ENCODE measurements at regions not wholly inside any gene's neighbourhood (a gene's known extent, or its start where the extent isn't known, plus 50 kb on each side); places are given as distances from the start of the nearest gene placed in this dataset.

DNA sequence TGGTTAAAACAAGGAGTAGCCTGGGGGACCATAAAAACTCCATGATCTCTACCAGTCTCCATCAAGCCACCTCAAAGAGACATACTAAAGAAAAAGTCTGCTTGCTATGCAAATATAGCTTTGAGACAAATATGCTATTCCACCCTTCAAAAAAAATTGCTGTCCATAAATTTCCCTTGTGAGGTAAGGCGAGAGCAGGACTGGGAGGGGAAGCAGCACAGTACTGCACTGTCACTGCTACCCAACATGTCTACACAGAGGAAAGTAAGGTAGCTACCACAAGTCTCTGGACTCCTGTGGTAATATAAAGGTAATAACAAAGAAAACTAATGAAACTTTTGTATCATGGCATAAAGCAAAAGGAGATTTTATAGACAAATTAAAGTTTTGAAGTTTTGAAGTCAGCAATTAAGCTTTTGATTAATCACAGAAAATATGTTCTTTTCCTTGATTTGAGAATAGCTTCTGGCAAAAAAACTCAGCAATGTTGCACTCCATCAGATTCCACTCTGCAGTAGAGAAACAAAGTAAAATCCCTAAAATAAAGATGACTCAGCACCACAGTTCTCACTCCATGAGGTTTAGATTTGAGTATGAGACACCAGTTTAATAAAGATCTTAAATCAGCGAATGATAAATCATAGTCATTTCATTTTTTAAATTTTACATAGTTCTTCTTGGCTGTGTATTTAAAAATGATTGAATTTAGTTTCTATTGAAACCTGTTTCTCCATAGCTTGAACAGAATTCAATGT lies 602.4 kb downstream of the COL12A1 start:
- CTCF ChIA-PET (ENCODE audit: unreplicated experiment), result no interaction called here
- no TSS peak for BruUV-seq (replicated peaks)

DNA sequence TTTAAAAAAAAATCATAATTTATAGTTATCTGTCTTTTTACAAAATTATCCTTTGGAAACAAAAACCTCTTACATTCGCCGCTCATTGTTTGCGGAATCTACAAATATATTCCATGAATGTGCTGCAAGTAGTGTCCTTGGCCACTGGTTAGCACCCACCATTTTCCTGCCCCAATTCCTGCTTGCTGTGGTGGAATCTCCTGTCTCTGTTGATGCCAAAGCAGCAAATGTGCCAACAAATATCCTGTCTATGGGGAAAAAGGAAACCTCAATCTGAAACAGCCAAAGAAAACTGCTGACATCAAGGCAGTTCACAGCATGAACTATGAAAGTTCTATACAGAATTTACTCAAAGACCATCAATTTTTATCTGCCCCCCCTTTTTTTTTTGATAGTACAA lies 603.6 kb downstream of the COL12A1 start:
- no peak overlapping the region for H3K27ac ChIP-seq (ENCODE audit: low read depth, low read length, poor library complexity, severe bottlenecking)
- CTCF ChIA-PET (ENCODE audit: unreplicated experiment), result no interaction called here
- POLR2A ChIA-PET, result no interaction called here

More for the DNA sequence above, 602.4 kb downstream of the COL12A1 start:
- Histone ChIP-seq H3K27ac (ENCODE audit: low read depth, low read length, poor library complexity, severe bottlenecking) (no peak overlapping the region), H3K36me3 (ENCODE audit: insufficient read depth, low read length) (no peaks in the 10 kb centered on the region), H3K4me2 (ENCODE audit: low read length) (no peak overlapping the region), H2AFZ (ENCODE audit: low read length) (no peak overlapping the region), H3K9me2 (ENCODE audit: insufficient read depth, low read length) (no peaks in the 10 kb centered on the region), H3K79me2 (ENCODE audit: insufficient read depth, low read depth, low read length) (no peaks in the 10 kb centered on the region), H3K4me1 (ENCODE audit: insufficient read depth, low read length, poor library complexity, severe bottlenecking) (no peaks in the 10 kb centered on the region), H3K4me3 (ENCODE audit: low read depth, low read length, poor library complexity, severe bottlenecking) (no peak overlapping the region), H3K9me3 (ENCODE audit: low read length) (no peaks in the 10 kb centered on the region), H4K20me1 (ENCODE audit: insufficient read depth, low read length) (no peaks in the 10 kb centered on the region)
- DNase-seq (ENCODE audit: low spot score), result no peak
- intact Hi-C loops (cut with micrococcal nuclease; ENCODE audit: unreplicated experiment), result no loop called here
- POLR2A ChIA-PET, result no interaction called here
- TF ChIP-seq, protein P1, sequence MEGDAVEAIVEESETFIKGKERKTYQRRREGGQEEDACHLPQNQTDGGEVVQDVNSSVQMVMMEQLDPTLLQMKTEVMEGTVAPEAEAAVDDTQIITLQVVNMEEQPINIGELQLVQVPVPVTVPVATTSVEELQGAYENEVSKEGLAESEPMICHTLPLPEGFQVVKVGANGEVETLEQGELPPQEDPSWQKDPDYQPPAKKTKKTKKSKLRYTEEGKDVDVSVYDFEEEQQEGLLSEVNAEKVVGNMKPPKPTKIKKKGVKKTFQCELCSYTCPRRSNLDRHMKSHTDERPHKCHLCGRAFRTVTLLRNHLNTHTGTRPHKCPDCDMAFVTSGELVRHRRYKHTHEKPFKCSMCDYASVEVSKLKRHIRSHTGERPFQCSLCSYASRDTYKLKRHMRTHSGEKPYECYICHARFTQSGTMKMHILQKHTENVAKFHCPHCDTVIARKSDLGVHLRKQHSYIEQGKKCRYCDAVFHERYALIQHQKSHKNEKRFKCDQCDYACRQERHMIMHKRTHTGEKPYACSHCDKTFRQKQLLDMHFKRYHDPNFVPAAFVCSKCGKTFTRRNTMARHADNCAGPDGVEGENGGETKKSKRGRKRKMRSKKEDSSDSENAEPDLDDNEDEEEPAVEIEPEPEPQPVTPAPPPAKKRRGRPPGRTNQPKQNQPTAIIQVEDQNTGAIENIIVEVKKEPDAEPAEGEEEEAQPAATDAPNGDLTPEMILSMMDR (conservative IDR thresholded peaks at IDR 0.05; ENCODE audit: low read length), result no peak
- TF ChIP-seq EZH2phosphoT487 (IDR thresholded peaks at IDR 0.05; ENCODE audit: borderline replicate concordance, low read depth, low read length), result no peak

More for the DNA sequence above, 603.6 kb downstream of the COL12A1 start:
- DNase-seq (ENCODE audit: low spot score), result no peak
- H3K9me2 ChIP-seq (ENCODE audit: insufficient read depth, low read length), result no peaks in the 10 kb centered on the region
- H3K4me2 ChIP-seq (ENCODE audit: low read length), result no peak overlapping the region
- no peaks in the 10 kb centered on the region for H3K36me3 ChIP-seq (ENCODE audit: insufficient read depth, low read length)
- no peak for TF ChIP-seq EZH2phosphoT487 (IDR thresholded peaks at IDR 0.05; ENCODE audit: borderline replicate concordance, low read depth, low read length)
- TF ChIP-seq, protein P1 (conservative IDR thresholded peaks at IDR 0.05; ENCODE audit: low read length), result no peak
- no peak overlapping the region for H3K4me3 ChIP-seq (ENCODE audit: low read depth, low read length, poor library complexity, severe bottlenecking)
- no TSS peak for BruUV-seq (replicated peaks)
- no peak overlapping the region for H2AFZ ChIP-seq (ENCODE audit: low read length)
- H3K79me2 ChIP-seq (ENCODE audit: insufficient read depth, low read depth, low read length), result no peaks in the 10 kb centered on the region
- intact Hi-C loops (cut with micrococcal nuclease; ENCODE audit: unreplicated experiment), result no loop called here
- H3K4me1 ChIP-seq (ENCODE audit: insufficient read depth, low read length, poor library complexity, severe bottlenecking), result no peaks in the 10 kb centered on the region
- H4K20me1 ChIP-seq (ENCODE audit: insufficient read depth, low read length), result no peaks in the 10 kb centered on the region
- H3K9me3 ChIP-seq (ENCODE audit: low read length), result no peaks in the 10 kb centered on the region
